ENCODE measurements at regions not wholly inside any gene's neighbourhood (a gene's known extent, or its start where the extent isn't known, plus 50 kb on each side); places are given as distances from the start of the nearest gene placed in this dataset.

DNA sequence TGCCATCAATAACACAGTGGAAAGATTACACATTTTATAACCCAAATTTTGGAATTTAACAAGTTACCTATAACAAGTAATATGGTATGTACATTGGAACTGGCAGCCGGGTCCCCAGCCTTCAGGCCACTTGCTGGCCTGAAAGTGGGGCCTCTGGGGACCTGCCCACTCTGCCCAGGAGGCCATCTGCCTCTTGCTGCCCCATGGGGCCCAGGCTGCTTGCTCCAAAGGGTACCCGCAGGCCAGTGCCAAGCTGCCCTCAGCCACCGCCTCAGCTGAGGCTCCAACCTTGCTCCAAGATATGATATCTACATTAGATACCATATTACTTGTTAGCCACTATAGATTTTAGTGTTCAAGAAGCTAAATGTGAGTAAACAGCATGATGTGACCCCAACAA lies 120.8 kb upstream of the TMEFF2 start:
- no peak for DNase-seq (ENCODE audit: low read depth)
- no peak overlapping the region for H3K4me3 ChIP-seq (ENCODE audit: low read length)
- TF ChIP-seq, protein P1, sequence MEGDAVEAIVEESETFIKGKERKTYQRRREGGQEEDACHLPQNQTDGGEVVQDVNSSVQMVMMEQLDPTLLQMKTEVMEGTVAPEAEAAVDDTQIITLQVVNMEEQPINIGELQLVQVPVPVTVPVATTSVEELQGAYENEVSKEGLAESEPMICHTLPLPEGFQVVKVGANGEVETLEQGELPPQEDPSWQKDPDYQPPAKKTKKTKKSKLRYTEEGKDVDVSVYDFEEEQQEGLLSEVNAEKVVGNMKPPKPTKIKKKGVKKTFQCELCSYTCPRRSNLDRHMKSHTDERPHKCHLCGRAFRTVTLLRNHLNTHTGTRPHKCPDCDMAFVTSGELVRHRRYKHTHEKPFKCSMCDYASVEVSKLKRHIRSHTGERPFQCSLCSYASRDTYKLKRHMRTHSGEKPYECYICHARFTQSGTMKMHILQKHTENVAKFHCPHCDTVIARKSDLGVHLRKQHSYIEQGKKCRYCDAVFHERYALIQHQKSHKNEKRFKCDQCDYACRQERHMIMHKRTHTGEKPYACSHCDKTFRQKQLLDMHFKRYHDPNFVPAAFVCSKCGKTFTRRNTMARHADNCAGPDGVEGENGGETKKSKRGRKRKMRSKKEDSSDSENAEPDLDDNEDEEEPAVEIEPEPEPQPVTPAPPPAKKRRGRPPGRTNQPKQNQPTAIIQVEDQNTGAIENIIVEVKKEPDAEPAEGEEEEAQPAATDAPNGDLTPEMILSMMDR (conservative IDR thresholded peaks at IDR 0.05; ENCODE audit: low read length) = no peak

DNA sequence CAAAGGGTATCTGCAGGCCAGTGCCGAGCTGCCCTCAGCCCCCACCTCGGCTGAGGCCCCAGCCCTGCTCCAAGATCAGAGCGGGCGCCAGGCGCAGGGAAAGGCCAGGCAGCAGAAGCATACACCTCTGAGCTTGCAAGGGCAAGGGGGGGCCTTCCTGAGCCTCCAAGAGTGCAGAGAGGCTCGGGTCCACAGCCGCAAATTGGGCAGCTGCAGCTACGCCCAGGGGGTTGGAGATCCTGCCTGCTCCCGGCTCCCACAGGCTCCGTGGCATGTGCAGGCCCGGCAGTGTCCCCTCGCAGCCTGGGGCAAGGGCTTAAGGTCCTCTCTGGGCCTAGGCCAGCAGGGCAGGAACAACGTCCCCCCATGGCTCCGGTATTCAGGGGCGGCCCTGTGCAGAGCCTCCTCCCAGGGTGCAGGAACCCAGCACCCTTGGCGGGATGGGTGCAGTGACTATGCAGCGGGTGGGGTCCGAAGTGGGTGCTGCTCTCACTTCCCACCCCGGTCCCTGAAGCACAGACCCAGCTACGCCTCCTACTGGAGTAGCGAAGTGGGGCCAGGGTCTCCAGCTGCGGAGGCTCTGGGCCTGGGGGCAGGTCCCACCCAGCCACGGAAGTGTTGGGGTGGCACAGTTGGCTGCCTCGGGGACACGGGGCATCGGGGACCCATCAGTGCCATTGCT lies 120.2 kb upstream of the TMEFF2 start:
- TF ChIP-seq, protein P1 (conservative IDR thresholded peaks at IDR 0.05; ENCODE audit: low read length) = no peak
- DNase-seq (ENCODE audit: low read depth) = no peak
- no peak overlapping the region for H3K4me3 ChIP-seq (ENCODE audit: low read length)

DNA sequence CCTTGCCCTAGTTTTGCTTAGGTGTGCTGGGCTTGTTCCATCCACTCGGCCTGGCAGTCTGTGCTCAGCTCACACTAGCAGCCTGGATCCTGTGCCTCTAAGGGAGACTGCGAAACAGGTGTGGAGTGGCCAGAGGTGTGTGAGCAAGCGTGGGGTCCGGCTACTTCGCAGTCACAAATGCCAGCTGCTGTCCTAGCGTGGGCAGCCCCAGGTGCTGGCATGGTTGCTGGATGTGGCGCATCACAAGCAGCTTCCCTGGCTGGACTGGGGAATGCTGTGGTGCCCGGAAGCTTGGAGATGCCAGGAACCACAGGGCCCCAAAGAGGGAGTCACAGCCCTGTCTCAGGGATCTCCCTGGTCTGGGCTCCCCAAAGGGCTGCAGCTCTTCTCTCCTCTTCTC lies 119.0 kb upstream of the TMEFF2 start:
- DNase-seq (ENCODE audit: low read depth) = no peak
- H3K4me3 ChIP-seq (ENCODE audit: low read length) = no peak overlapping the region
- TF ChIP-seq, protein P1 (conservative IDR thresholded peaks at IDR 0.05; ENCODE audit: low read length) = no peak

DNA sequence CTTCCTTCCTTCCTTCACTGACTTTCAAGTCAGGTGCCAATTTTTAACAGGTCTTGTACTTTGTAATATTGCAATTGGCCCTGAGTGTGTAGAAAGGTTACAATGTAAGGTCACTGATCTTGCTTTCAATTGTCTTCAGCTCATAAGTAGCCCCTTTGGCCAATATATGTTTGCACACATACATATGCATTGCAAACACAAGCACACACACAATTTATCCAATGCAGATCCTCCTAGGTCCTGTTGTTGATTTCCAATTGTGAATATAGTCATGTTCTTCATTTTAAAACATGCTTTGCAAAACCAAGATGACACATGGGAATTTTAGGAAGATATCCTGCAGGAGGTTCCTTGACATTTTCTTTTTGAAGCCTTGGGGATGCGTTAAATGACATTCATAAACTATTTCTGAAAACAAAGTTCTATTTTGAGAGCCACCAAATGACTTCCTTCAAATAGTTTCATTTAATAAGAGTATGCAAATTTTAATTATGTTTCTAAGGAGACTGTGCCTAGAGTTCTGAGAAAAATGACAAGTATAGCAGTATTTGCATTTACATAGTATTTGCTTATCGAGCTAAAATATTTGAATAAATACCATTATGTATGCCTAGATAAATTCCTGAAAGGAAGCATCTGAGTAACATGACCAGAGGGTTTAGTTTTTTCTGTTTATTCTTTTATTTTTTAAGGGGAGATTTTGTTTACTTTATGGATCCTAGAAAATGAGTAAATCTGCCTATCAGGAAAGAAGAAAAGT lies 117.1 kb upstream of the TMEFF2 start:
- TF ChIP-seq, protein P1 (conservative IDR thresholded peaks at IDR 0.05; ENCODE audit: low read length) = no peak
- no peak overlapping the region for H3K4me3 ChIP-seq (ENCODE audit: low read length)
- DNase-seq (ENCODE audit: low read depth) = no peak

DNA sequence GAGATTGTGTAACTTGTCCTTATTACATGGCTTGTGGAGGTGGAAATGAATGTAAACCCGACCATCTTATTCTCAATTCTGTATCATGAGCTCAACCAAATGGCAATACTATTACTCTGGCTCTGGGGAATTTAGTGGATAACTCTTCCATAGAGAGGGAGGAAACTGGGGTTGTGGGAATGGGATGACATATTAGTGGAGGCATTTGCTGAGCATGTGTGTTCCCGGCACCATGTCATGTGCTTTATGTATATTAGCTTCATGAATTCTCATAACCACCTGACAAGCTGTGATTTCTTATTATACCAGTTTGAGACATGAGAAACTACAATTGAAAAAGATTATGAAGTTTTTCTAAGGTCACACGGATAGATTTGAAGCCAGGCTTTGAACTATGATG lies 112.8 kb upstream of the TMEFF2 start:
- DNase-seq (ENCODE audit: low read depth) = no peak
- H3K4me3 ChIP-seq (ENCODE audit: low read length) = no peak overlapping the region
- TF ChIP-seq, protein P1 (conservative IDR thresholded peaks at IDR 0.05; ENCODE audit: low read length) = no peak

DNA sequence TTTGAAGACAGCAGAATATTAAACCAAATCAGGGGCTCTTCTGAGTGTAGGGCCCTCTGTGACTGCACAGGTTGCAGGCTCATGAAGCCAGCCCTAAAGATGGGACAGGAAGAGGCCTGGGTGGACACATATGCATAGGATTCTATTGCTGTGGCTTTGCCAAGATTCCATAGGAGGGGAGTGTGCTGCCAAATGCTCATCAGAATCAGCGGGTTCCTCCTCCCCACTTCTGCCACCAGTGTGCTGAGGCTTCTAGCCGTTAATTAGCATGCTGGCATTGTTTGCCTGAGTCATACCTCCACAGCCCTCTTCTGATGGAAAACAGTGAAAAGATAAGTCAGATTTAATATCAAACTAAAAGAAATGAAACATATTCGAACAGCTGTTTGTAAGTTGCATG lies 103.9 kb upstream of the TMEFF2 start:
- H3K4me3 ChIP-seq (ENCODE audit: low read length) = no peak overlapping the region
- TF ChIP-seq, protein P1 (conservative IDR thresholded peaks at IDR 0.05; ENCODE audit: low read length) = no peak
- DNase-seq (ENCODE audit: low read depth) = no peak

DNA sequence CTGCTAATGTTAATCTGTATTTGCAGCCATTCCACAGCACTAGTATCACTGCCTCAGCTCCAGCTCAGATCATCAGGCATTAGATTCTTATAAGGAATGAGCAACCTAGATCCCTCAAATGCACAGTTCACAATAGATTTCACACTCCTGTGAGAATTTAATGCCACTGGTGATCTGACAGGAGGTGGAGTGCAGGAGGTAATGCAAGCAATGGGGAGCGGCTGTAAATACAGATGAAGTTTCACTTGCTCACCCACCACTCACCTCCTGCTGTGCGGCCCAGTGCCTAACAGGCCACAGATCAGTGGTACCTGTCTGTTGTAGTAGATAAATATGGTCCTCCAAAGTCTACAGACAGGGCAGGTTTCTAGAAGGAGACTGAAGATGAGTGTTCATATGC lies 97.7 kb upstream of the TMEFF2 start:
- H3K4me3 ChIP-seq (ENCODE audit: low read length) = no peak overlapping the region
- no peak for DNase-seq (ENCODE audit: low read depth)
- TF ChIP-seq, protein P1 (conservative IDR thresholded peaks at IDR 0.05; ENCODE audit: low read length) = no peak
